ENCODE measurements at regions not wholly inside any gene's neighbourhood (a gene's known extent, or its start where the extent isn't known, plus 50 kb on each side); places are given as distances from the start of the nearest gene placed in this dataset.

GRCh38 chr21:10430005-10430404, 91.4 kb upstream of the TPTE start:
- TF ChIP-seq EZH2 (IDR thresholded peaks at IDR 0.05; ENCODE audit: insufficient read depth, poor library complexity, severe bottlenecking) (no peak), EZH2phosphoT487 (IDR thresholded peaks at IDR 0.05; ENCODE audit: insufficient read depth, low read depth) (no peak)
